ENCODE measurements at regions not wholly inside any gene's neighbourhood (a gene's known extent, or its start where the extent isn't known, plus 50 kb on each side); places are given as distances from the start of the nearest gene placed in this dataset.

- Histone ChIP-seq H3K4me1 (replicated peaks in 1 of 2; ENCODE audit: control insufficient read depth in 2 of 2, insufficient read depth in 2 of 2, low read length in 2 of 2) (no peaks in the 10 kb centered on the region), H3K27me3 (ENCODE audit: control insufficient read depth in 2 of 2, insufficient read depth in 2 of 2, low read length in 2 of 2) (no peaks in the 10 kb centered on the region; a peak in 1 of 5 replicates), H4K20me1 (replicated peaks; ENCODE audit: control insufficient read depth, insufficient read depth, low read length) (no peaks in the 10 kb centered on the region), H3K9ac (ENCODE audit: insufficient read depth in 1 of 2, low read depth in 2 of 2, low read length in 2 of 2) (no peak overlapping the region), H3K9me3 (replicated peaks; ENCODE audit: control insufficient read depth, insufficient read depth, low read depth, low read length) (no peaks in the 10 kb centered on the region), H2AFZ (ENCODE audit: low read depth, low read length) (no peak overlapping the region), H3K79me2 (ENCODE audit: control insufficient read depth, insufficient read depth, low read length) (no peaks in the 10 kb centered on the region), H3K4me2 (ENCODE audit: insufficient read depth, low read length) (no peak overlapping the region), H3K36me3 (ENCODE audit: control insufficient read depth, insufficient read depth, low read length) (no peaks in the 10 kb centered on the region), H3K4me3 (no peak overlapping the region), H3K27ac (ENCODE audit: extremely low read depth, low read depth, low read length) (no peak overlapping the region), H3K9me1 (ENCODE audit: control insufficient read depth, insufficient read depth, low read length) (no peaks in the 10 kb centered on the region)
- FAIRE-seq, result no peak
- no peak for ATAC-seq
- whole genome bisulfite sequencing (ENCODE audit: insufficient coverage, low coverage, missing lambda C conversion rate), result 0% methylated on average over 3 of the region's 3 CpGs
- ChIA-PET POLR2A (interaction anchor here (0.6 kb wide), 1 partner anchor 431 kb away, joined by 4 read pairs; no protein-coding TSS in a partner anchor), CTCF (ENCODE audit: low intra/inter-chr PET ratio) (no interaction called here)
- intact Hi-C loops (cut with micrococcal nuclease), result no loop called here
- in situ Hi-C loops (cut with MboI), result no loop called here
- no peak for DNase-seq (ENCODE audit: extremely low read depth in 1 of 4, low spot score in 3 of 4)
- no TSS peak for BruUV-seq (replicated peaks)
- TF ChIP-seq CBFB (CRISPR knock-in tag; IDR thresholded peaks at IDR 0.05), result no peak
- no peak for TF ChIP-seq KAT8 (IDR thresholded peaks at IDR 0.05; ENCODE audit: low read depth)
- no peak for TF ChIP-seq ZNF79 (CRISPR knock-in tag; IDR thresholded peaks at IDR 0.05; ENCODE audit: low read depth)
- no peak for TF ChIP-seq ZNF589 (CRISPR knock-in tag; IDR thresholded peaks at IDR 0.05; ENCODE audit: low read depth)
- TF ChIP-seq POLR2AphosphoS2 (IDR thresholded peaks at IDR 0.05; ENCODE audit: low read length), result no peak
- no peak for TF ChIP-seq ZC3H8 (IDR thresholded peaks at IDR 0.05)
- no peak for TF ChIP-seq MXD1 (CRISPR knock-in tag; IDR thresholded peaks at IDR 0.05; ENCODE audit: borderline replicate concordance, poor library complexity, severe bottlenecking)
- no peak for TF ChIP-seq ZNF512 (tag; IDR thresholded peaks at IDR 0.05)
- no peak for TF ChIP-seq TARDBP (IDR thresholded peaks at IDR 0.05)
- TF ChIP-seq PTRF (tag; IDR thresholded peaks at IDR 0.05), result no peak
- TF ChIP-seq ZNF75A (CRISPR knock-in tag; IDR thresholded peaks at IDR 0.05), result no peak
- no peak for TF ChIP-seq JUNB (CRISPR knock-in tag; conservative IDR thresholded peaks at IDR 0.05)
- no peak for TF ChIP-seq GATA2 (CRISPR knock-in tag; IDR thresholded peaks at IDR 0.05)
- TF ChIP-seq TSC22D4 (tag; IDR thresholded peaks at IDR 0.05), result no peak
- TF ChIP-seq MLLT1 (IDR thresholded peaks at IDR 0.05), result no peak
- TF ChIP-seq EP300 (IDR thresholded peaks at IDR 0.05; ENCODE audit: low read length), result no peak
These were observed 121.1 kb downstream of the ZNF621 start for GRCh38 chr3:40645883-40646282.
